GM18511 (cell line): ENCODE measurements at regions not wholly inside any gene's neighbourhood (a gene's known extent, or its start where the extent isn't known, plus 50 kb on each side); places are given as distances from the start of the nearest gene placed in this dataset.
"Not testable (repeated sequence)": the region's sequence is repeated elsewhere in the genome, so short reads cannot be mapped to it uniquely, and the experiment has no call there.

Source experiments
- ATAC-seq: cut with Tn5 transposase; IDR thresholded peaks from one replicate; pipeline ENCODE4 v1.9.1; 2021; ENCODE audit warnings: mild to moderate bottlenecking, moderate library complexity; ENCODE audit not compliant: unreplicated experiment

DNA sequence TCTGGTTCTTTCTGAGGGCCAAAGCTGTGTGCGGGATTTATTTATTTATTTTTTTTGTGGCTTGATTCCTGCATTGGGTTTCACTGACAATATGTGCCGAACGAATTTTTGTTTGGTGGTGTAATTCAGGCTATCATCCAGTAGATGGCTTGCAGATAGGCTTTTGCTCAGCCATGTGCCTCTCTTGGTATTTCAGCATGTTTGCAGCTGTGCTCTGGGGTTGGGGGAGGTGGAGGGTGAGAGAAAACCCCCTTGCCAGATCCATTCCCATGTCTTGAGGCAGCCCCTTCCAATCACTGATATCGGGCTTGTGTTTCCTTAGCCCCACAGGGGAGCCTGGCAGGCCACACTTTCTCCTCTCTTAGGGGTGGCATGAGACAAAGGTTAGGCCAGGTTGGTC is 302.4 kb downstream of the PTGER3 start:
- ATAC-seq, result no peak

GRCh38 chr1:70746062-70746461 is 301.6 kb downstream of the PTGER3 start:
- not testable (repeated sequence) for ATAC-seq

DNA sequence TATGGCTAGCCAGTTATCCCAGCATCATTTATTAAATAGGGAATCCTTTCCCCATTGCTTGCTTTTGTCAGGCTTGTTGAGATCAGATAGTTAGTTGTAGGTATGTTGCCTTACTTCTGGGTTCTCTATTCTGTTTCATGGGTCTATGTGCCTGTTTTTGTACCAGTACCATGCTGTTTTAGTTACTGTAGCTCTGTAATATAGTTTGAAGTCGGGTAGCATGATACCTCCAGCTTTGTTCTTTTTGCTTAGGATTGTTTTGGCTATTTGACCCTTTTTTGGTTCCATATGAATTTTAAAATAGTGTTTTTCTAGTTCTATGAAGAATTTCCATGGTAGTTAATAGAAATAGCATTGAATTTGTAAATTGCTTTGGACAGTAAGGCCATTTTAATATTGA is 300.5 kb downstream of the PTGER3 start:
- not testable (repeated sequence) for ATAC-seq

- not testable (repeated sequence) for ATAC-seq
These were observed 295.8 kb downstream of the PTGER3 start for GRCh38 chr1:70751676-70752287.

DNA sequence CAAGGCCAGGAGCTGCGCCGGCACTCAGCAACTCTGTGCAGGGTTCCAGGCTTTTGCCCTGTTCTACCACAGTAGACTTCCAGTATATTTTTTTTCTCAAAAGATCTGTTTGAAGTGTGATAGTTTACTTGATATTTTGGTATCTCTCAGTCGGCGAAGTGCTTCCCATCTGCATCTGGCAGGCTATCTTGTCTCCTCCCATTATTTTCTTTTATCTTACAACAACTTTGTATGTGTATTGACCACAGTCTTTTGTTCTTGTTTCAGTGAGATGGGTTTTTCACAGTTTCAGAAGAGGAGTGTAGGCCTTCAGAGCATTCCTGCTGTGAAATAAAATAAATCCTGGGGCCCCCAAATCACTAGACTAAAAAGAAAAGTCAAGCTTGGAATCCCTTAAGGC is 292.9 kb downstream of the PTGER3 start:
- no peak for ATAC-seq

DNA sequence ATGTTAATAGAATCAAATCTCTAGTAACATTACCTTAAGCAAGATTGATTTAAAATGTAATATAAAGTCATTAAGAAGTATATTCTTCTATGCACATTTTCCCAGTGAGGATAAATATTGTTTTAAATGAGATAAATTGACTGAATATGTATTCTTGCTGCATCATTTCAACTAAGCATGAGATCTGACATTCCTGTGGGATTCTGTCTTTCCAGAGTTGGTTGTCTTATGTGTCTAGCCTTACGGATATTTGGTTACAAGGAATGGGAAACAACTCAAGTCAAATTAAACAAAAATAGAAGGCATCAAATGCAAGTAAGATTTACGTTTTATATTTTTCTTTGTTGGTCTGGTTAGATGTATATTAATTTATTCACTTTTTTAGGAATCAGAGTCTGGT is 287.5 kb downstream of the PTGER3 start:
- ATAC-seq, result no peak

DNA sequence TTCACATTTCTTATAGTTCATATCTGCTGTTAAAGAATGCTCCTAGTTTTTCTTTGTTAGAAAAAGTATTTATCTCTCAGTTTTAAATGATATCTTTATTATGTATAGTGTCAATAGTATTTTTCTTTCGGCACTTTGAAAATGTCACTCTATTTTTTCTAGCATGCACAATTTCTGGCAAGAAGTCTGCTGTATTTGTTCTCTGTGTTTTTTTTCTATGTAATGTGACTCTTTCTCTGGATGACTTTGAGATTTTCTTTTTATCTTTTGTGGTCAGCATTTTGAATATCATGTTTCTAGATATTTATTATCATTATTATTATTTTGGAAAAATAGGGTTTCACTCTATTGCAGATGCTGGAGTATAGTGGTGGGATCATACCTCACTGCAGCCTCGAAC is 285.2 kb downstream of the PTGER3 start:
- no peak for ATAC-seq

GRCh38 chr1:70764747-70765146 is 282.9 kb downstream of the PTGER3 start:
- ATAC-seq, result no peak

DNA sequence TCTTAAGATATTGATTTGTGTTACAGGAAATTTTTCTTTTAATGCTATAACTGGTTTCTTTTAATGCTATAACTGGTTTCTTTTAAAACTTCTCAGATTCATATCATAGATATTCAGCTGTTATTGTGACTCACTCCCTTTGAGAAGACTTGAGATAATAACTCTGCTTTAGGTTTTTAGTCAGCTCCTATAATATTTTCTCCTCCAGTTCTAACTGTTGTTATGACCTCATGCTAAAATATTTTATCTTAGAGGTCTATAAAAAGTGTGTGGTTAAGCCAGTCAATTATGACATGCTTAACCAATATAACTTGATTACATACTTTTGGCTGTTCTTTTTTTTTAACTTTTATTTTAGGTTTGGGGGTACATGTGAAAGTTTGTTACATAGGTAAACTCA is 280.2 kb downstream of the PTGER3 start:
- no peak for ATAC-seq

DNA sequence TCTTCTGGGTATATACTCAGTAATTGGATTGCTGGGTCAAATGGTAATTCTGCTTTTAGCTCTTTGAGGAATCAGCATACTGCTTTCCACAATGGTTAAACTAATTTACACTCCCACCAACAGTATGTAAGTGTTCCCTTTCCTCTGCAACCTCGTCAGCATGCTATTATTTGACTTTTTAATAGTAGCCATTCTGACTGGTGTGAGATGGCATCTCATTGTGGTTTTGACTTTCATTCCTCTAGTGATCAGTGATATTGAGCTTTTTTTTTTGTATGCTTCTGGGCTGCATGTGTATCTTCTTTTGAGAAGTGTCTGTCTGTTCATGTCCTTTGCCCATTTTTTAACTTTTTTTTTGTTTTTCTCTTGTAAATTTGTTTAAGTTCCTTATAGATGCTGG is 279.4 kb downstream of the PTGER3 start:
- ATAC-seq, result no peak

DNA sequence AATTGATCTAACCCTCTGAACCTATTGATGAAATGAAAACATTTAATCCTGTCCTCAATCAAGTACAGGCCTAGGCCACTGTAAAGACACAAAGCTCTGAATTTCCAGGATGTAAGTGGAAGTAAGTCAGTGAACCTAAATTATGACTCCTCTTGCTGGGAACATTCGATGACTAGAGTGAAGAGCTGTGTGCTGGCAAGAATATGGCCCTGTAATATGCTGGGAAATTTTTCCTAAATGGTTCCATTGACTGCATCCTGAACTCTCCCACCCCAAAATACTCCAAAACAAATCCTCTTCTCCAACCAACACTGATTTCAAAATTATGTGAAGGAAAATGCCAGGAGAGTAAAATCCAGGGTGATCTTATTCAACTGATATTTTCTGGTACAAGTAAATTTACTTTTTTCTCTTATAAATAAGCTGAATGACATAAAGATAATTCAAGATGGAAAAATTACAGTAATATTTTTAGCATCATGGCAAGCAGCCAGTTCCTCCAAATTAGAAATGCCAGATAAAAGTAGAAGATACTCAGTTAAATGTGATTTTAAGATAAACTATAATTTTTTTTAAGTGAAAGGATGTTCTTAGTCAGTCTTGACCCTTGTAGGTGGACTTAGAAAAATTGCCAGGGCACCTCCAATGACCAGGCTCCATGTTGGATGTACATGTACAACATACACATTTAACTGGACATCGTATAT is 269.4 kb downstream of the PTGER3 start:
- ATAC-seq, result no peak

GRCh38 chr1:70778934-70779333 is 268.7 kb downstream of the PTGER3 start:
- ATAC-seq, result no peak

GRCh38 chr1:70779571-70779970 is 268.0 kb downstream of the PTGER3 start:
- no peak for ATAC-seq

DNA sequence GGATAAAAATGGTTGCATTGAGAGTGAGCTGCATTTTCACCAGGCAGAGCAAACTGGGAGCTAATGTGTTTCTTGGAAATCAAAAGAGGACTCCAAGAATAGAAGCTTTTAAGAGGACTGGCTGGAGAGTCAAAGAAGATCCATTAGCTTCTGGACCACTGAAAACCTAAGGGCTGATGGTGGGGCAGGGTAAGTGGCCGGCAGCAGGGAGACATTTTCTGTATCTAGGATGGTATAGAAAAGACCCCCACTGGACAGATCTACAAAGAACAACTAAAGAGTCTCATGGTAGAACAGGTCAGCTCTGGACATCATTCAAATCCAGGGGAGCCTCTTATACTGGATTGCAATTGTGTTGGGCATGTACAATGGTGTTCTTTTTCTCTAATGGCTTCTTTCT is 262.3 kb downstream of the PTGER3 start:
- ATAC-seq, result no peak

GRCh38 chr1:70790232-70790923 is 257.2 kb downstream of the PTGER3 start:
- ATAC-seq, result no peak

- not testable (repeated sequence) for ATAC-seq
These were observed 252.6 kb downstream of the PTGER3 start for GRCh38 chr1:70795064-70795463.

GRCh38 chr1:70796298-70796697 is 251.3 kb downstream of the PTGER3 start:
- ATAC-seq, result not testable (repeated sequence)

- not testable (repeated sequence) for ATAC-seq
These were observed 245.0 kb downstream of the PTGER3 start for GRCh38 chr1:70802625-70803024.

- ATAC-seq, result no peak
These were observed 242.0 kb downstream of the PTGER3 start for GRCh38 chr1:70805641-70806040.

DNA sequence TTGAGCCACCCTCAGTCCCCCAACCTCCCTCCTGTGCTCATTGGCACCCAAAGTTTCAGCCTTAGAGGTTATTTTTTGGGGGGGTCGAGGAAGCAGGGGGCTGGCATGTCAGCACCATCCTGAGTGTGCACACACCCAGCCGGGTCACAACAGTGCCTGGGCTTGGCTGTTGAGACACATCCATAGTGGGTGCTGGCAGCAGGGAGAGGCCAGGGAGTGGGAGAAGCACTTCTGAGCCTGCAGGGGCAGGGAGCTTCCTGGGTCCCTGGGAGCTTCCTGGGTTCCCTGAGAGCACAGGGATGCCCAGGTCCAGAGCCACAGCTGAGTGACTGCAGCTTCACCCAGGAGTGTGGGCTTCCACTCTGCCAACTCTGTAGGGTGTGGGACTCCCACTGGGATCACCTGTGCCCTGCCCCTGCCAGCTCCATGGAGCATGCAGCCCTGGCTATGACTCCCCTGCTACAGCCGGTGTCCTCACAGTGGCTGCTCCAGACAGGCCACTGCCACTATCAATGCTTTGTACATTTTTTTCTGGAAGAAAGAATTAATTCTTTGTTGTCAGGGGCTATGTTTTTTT is 240.4 kb downstream of the PTGER3 start:
- no peak for ATAC-seq

DNA sequence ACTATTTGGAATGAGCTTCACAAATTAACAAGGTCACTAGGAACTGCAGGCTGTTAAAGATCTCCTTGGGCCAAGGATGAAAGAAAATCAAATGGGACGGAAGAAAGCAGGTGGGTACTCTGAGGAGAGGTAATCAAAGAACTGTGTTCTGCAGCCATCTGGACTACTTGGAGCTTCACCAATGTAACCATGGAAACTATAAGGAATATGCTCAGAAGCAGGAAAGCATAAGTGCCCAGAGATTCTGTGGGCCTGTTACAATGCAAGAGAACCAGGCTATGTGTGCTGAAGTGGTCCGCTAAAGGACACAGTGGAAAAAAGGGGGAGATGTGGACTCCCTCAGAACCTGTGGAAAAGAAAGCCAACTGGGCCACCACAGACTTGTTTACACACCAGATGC is 238.5 kb downstream of the PTGER3 start:
- ATAC-seq, result no peak

DNA sequence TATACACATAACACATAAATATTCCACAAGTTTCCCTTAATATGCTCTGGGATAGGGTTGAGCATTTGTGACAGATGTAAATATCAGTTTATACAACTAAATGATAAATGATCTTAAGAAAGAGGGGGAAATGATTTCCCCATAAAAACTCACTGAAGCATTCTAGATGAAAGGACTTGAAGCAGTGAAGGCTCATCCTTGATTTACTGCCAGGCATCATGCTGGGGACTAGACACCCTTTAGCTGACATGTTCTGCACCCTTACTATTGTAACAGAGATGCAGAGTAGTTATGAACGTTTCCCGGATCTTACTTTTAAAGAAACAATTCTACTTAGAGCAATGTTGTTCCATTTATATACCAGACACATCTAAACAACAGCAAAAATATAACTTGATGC is 235.8 kb downstream of the PTGER3 start:
- ATAC-seq, result no peak
